ENCODE measurements at regions not wholly inside any gene's neighbourhood (a gene's known extent, or its start where the extent isn't known, plus 50 kb on each side); places are given as distances from the start of the nearest gene placed in this dataset.
"Not testable (repeated sequence)": the region's sequence is repeated elsewhere in the genome, so short reads cannot be mapped to it uniquely, and the experiment has no call there.

DNA sequence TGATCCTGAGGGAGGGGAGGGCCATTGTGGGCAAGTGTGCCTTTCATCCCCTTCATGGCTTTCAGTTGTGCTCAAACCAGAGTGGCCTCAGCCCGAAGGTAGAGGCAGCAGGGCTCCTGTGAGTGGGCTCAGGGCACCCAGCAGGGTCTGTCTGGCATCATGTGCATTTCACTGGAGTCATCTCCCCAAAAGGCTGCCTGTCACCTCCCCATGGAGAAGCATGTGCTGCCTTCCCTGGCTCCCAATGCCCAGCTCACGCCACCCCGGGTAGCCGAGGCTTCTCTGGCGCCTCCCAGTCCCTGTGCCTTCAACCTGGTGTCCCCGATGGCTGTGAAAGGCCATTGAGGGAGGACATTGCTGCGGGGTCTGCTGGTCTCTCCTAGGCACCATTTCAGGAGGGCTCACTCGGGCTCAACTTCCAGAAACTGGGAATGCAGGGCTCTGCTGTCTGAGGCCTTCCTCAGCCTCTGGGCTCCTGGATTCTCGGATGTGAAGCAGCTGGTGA is 213.9 kb downstream of the BANP start:
- DNase-seq, result not testable (repeated sequence)

GRCh38 chr16:88165683-88166082 is 214.4 kb downstream of the BANP start:
- DNase-seq, result not testable (repeated sequence)

DNA sequence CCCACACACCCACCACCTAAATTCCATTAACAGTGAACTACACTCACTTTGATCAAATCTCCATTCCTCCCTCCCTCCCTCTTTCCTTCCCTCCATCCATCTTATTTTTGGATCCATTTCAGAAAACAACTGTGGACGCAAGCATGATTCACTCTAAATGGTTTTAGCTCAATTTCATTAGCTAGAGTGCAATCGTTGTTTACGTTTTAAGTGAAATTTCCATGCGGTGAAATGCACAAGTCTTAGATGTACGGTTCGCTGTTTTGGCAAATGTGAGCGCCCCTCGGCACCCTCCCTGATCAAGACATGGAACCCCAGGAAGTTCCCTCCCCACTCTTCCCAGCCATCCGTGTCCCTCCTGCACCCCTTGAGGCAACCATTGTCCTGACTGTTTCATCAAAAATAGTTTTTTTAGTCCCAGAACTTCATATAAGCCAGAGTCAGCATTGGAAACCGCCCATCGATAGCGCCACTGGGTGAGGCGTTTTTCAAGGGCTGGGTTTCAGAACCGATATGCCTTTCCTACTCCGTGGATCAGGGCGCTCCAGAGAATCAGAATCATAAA is 215.1 kb downstream of the BANP start:
- DNase-seq, result not testable (repeated sequence)

DNA sequence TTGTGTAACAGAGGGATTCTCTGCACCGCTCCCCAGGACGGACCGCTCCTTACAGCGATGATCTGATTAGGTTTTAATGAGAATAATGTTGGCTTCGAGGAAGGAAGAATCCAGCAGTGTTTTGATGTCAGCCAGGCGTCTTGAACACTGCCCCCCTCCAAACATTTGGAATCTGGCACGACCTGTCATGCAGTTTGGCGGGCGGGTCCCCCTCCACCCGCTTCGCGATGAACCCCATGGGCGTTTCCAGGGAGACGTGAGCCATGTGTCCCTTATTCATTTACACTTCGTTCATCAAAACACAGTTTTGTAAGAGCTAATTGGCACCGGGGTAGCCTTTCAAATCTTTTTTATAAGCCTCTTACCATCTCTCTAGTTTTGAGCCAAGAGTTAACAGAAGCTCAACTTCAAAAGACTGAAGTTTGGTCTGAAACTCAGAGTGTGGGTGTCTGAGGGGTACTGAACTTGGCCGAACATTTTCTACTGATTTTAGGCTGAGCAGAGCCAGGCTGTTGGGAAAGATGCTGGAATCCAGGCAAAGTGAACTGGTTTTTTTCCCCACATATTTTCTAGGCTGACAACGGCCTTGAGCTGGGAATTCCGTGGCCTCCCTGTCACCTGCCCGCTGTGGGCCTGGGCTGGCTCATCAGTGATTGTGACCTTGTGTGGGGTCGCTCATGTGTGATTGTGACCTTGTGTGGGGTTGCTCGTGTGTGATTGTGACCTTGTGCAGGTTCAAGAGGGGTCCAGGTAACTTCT is 214.8 kb upstream of the ZNF469 start:
- DNase-seq, result not testable (repeated sequence)

DNA sequence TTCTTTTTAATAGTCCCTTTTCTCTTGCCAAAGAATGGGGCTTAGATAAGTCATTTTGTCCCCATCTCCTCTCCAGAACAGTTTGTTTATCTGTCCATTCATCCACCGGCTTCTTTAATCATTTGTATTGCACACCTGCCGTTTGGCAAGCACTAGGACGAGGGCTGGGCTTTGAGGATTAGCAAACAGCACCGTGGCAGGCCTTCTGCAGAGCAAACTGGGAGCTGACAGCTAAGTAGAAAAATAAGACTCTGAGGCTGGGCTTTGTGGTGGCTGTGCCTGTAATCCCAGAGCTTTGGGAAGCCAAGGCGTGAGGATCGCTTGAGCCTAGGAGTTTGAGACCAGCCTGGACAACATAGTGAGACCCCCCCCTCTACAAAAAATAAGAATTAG is 214.2 kb upstream of the ZNF469 start:
- not testable (repeated sequence) for DNase-seq

- not testable (repeated sequence) for DNase-seq
Measured at GRCh38 chr16:88169136-88169830, 213.5 kb upstream of the ZNF469 start.

GRCh38 chr16:88169831-88170165 is 213.0 kb upstream of the ZNF469 start:
- not testable (repeated sequence) for DNase-seq

DNA sequence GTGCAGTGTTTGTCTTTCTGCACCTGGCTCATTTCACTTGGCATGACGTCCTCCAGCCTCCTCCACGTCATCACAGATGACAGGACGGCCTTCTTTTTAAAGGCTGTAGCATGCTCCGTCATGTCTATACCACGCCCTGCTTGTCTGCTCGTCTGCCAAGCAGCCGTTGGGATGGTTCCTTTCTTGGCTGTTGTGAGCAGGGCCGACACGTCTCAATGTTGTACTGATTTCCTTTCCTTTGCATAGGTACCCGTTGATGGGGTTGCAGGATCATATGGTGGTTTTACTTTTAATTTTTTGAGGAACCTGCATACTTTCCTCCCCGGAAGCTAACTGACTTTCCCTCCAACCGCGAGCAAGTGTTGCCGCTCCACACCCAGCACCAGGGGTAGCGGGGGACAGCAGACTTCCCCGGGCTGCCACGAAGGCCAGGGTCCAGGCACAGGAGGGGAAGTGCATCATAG is 212.2 kb upstream of the ZNF469 start:
- no peak for DNase-seq

DNA sequence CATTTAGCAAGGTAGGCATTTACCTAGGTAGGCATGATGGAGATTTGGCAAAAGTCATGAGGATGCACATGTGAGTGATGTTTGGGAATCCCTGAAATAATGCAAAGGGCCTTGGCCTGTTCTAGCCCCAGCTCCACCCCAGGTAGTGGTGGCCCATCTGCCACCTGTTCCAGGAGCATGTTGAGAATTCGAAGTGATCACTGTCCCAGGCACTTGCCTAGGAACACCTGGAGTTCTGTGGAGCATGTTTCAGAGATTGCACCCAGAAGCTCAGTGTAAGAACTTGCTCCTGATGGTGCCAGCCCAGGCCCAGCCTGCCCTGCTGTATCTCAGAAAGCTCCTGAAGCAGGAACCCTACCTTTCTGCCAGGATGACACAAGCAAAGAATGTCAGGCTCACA is 211.6 kb upstream of the ZNF469 start:
- not testable (repeated sequence) for DNase-seq

DNA sequence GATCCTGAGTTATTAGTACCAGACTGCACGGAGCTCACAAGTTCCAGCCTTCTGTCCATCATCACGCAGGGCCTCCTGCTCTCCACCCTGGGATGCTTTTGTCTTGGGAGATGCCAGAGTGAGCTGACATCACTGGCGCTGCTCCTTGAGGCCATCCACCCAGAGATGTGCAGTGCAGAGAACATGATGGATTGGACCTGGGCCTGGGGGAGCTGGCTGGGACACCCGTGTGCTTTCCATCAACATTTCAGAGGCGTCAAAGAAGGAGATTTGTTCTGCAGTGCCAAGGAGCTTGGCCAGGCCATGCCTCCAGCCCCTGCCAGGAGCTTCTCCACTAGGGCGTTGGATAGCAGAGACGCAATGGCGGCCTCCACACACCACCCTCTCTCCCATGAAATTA is 206.6 kb upstream of the ZNF469 start:
- not testable (repeated sequence) for DNase-seq

DNA sequence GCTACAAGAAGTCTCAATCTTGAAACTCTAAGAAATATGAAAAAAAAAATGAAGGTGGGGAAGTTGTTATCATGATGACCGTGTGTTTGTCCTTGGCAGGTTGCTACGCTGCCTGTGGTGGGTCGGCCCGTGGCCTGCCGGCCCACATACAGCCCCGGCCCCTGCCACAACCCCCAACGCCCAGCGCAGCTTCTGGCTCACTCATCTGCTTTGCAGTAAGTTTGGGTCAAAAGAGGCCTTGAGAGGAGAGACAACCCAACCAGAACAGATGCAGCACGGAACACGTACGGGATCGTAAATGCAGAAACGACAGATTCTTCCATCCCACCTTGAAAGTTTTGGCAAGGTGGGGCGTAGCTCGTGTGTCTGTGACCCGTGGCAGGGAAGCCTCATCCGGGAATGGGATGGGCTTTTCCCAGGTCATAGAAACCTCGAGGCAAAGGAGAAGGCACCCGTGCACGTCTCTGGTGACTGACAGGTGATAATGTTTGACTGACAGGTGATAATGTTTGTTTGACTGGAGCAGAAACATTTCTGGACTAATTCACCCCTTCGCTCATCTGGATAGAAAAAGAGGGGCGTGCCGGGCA is 206.1 kb upstream of the ZNF469 start:
- not testable (repeated sequence) for DNase-seq

- not testable (repeated sequence) for DNase-seq
Measured at GRCh38 chr16:88178251-88178650, 204.5 kb upstream of the ZNF469 start.

- DNase-seq, result not testable (repeated sequence)
Measured at GRCh38 chr16:88178896-88179295, 203.9 kb upstream of the ZNF469 start.

GRCh38 chr16:88182967-88183881 is 199.5 kb upstream of the ZNF469 start:
- not testable (repeated sequence) for DNase-seq

DNA sequence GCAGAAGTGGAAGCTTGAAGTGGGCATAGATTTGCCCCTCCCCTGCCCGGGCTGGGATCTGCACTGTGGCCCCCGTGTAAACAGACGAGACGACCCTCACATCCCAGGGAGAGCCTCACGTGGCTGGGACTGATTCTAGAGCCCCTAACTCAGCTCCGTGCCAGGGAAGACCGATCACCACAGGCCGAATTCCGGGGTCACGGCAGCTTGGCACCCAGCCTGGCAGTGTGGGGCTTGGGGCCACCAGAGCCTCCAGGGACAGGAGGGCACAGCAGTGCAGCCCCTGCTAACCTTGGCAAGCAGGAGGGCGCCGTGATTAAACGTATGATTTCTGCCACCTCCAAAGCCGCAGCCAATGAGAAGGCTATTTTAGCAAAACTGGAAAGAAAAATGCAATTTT is 198.7 kb upstream of the ZNF469 start:
- not testable (repeated sequence) for DNase-seq

DNA sequence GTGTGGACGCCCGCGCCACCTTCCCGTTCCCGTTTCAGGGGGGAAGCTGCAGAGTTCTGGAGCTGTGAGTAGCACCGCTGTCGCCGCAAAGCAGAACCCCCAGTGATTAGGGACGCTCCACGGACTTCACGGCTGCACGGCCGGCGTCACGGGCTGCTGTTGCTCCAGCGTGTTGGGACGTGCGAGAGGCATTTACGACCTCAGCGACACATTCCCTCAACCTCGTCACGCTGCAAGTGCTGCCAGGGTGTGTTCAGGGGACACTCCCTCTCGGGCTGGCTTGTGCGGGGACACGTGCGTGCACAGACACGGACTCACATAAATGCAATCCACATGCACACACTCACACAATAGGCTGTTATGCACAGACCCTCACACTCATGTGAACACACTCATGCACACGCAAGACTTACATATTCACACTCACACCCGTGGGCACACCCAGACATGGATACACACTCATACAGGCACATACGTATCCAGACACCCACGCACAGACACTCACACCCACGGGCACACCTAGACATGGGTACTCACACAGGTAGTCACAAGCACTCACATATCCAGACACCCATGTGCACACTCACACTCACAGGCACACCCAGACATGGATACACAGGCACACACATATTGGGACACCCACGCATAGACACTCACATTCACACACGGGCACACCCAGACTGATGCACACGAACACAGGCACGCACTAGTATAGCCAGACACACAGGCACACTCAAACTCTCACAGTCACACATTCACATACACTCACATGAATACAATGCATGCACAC is 198.0 kb upstream of the ZNF469 start:
- not testable (repeated sequence) for DNase-seq

DNA sequence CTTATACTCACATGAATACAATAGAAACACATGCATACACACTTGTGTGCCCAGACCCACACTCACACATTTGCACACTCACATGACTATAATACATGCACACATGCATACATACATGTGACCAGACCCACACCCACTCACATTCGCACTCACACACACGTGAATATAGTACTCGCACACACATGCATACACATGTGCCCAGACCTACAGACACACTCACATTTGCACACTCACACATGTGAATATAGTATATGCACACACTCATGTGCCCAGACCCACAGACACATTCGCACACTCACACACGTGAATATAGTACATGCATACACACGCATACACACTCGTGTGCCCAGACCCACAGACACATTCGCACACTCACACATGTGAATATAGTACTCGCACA is 197.4 kb upstream of the ZNF469 start:
- not testable (repeated sequence) for DNase-seq

DNA sequence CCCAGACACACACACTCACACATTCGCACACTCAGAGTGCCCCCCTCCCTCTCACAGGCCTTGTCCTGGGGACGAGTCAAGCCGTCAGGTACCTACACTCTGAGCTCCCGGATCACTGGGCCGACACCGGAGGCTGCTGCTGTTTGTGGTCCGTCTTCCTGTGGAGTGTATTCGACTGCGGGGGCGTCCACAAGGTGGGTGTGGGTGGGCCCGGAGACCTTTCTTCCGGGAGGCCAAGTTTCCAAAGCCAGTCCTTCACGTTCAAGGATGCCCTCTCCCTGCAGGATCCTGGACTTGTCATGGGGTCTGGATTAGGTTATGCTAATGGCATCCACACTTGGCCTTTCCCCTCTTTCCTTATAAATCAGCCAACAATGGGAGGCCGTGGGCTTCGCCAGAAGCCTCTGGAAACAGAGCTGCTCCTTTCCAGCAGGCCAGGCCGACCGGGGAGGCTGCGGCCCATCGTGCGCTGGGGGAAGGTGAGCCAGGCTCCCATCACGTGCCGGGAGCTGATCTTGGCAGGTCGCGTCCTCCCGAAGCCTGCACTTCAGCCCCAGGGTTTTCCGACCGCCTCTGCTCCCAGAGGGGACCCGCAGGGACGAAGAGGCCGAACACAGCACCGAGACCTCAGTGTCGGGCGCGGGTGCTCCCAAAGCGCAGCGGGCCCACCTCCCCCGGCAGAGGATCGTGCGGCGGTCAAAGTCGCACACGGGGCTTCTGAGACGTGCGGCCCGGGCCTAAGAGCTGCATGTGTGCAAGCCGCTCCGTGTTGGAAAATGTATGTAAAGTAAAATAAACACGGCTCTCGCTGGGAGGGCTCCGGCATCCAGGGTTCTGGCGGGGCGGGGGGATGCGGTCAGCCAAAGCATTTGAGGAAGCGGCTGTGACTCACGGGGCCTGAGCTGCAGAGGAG is 196.5 kb upstream of the ZNF469 start:
- DNase-seq, result not testable (repeated sequence)

- not testable (repeated sequence) for DNase-seq
Measured at GRCh38 chr16:88186889-88187870, 195.6 kb upstream of the ZNF469 start.

Data from T-helper 1 cell (primary cell).